UCSD-AML1 (cell line): ENCODE measurements at regions not wholly inside any gene's neighbourhood (a gene's known extent, or its start where the extent isn't known, plus 50 kb on each side); places are given as distances from the start of the nearest gene placed in this dataset.
"Not testable (repeated sequence)": the region's sequence is repeated elsewhere in the genome, so short reads cannot be mapped to it uniquely, and the experiment has no call there.

Experiments
- DNase-seq: peaks from one replicate; lab custom pipeline; 2025; ENCODE audit not compliant: unreplicated experiment; lab: John Stamatoyannopoulos, UW

DNA sequence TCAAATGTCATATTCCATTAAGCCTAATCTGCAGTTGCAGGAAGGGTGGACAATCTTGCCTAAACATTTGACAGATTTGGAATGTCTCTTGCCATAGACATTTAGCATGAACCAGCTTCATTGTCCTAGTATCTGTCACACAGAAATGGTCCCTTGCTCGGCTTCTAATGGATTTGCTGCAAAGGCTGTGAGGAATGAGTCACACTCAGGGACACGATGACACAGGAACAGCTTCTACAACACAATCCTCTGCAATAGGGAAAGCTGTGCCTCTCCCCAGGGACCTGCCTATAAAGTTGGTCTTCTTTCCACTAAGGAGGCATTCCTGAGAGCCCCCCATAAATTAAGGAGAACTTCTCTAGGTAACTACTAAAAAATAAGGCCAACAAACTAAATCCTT lies 155.1 kb upstream of the L3MBTL4 start:
- DNase-seq: no peak

- no peak for DNase-seq
These were observed 156.0 kb upstream of the L3MBTL4 start for GRCh38 chr18:6570581-6571238.

GRCh38 chr18:6571239-6571602 lies 156.5 kb upstream of the L3MBTL4 start:
- DNase-seq: no peak

- not testable (repeated sequence) for DNase-seq
These were observed 157.3 kb upstream of the ARHGAP28 start for GRCh38 chr18:6572192-6572591.

DNA sequence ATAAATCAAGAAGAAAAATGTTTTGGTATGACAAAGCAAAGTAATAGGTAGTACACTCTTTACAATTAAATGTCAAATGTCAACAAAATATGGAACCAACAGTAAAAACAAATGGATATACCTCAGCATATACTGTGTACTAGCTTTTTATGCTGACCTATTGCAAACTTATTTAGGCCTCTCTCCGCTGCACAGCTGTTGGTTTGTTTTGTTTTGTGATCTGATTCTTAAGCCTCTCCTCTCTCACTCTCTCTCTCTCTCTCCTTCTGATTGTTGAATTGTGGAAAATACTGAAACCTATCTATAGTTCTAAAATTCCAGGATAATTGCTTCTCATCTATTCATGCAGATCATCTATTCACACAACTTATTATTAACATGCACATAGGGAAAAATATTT lies 154.9 kb upstream of the ARHGAP28 start:
- no peak for DNase-seq

DNA sequence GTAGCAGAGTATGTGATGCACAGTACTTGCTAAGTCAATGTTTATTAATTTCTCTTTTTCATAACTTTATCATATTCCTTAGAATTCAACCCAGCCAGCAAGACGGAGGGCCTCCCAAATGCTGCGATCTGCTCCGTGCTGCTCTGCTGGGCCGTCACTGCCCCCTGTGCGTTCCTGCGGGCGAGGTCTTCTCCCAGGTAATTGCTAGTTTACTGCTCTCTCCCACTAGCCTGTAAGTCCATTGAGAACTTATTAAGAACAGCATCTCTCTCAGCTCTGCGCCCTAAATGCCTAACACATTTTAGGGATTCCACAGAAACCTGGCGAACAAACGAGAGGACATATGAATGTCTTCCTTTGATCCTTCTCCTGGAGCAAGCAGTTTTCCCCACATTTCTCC lies 153.6 kb upstream of the ARHGAP28 start:
- DNase-seq: no peak

GRCh38 chr18:6576718-6577375 lies 152.7 kb upstream of the ARHGAP28 start:
- no peak for DNase-seq

DNA sequence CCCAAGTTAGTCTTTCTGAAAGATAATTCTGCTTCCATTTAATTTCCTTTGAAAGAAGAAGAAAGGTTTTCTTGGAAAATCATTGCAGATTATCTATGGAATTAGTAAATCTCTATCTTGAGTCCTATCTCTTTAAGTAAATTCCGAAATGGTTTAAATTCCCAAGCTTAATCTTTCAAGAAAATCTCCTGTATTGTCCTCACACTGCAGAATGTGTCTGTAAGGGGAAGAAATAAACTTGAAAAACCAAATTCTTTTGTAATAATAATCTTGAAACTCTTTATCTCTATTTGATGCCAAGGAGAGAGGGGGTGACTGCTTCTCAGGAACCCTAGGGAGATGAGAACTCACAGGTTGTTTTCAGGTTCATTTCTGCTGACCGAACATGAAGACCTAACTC lies 150.8 kb upstream of the ARHGAP28 start:
- DNase-seq: no peak

- no peak for DNase-seq
These were observed 150.0 kb upstream of the ARHGAP28 start for GRCh38 chr18:6579486-6579885.

DNA sequence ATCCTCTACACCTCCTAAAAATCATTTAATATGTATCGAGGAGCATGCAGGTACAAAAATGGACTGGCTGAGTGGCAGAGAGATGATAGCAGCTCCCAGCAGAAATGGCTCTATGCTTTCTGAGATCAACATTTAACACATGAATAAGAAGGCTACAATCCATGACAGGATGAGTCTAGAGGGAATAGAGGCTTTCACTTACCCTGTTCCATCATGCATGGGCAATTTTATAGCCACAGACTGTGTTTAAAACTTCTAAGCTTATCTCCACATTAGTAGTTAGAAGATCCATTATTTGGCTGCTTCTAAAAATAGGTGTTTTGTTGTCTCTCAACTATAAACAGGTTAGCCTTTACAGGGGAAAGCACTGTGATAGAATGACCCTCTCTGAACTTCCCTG lies 149.1 kb upstream of the ARHGAP28 start:
- DNase-seq: no peak

- DNase-seq: no peak
These were observed 139.6 kb upstream of the ARHGAP28 start for GRCh38 chr18:6589923-6590322.

GRCh38 chr18:6590326-6590725 lies 139.2 kb upstream of the ARHGAP28 start:
- DNase-seq: no peak

DNA sequence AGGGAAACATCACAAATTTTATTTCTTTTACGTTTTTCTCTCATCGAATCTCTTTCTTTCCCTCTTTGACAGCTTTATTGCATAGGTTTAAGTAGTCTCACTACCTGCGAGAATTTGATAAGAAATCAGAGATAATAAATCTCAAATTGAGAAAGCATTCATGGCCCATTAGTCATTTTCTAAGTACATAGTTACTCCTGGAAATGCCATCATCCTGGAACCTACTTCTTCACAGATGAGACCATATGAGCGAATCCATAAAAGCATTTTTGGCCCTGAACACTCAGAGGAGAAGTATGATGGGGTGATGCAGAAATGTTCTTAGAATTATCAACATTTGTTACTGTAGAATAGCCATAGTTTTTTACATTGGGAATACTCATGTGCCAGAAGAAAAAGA lies 138.0 kb upstream of the ARHGAP28 start:
- DNase-seq: no peak

DNA sequence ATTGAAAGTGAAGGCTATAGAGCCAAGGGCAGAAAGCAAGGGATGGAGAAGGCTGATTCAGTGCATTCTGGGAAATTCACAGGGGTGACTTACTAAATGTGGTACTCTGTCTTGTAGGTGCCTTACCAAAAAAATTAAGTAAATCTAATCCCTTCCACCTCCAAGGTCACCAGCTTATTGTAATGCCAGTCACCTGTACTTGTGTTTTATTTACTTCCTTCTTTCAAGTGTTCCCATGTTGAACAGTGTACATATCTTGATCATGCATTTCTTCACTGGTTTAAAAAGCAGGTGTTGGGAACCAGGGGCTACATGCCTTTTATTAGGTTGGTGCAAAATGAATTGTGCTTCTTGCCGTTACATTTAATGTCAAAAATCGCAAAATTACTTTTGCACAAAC lies 137.0 kb upstream of the ARHGAP28 start:
- no peak for DNase-seq

- no peak for DNase-seq
These were observed 136.2 kb upstream of the ARHGAP28 start for GRCh38 chr18:6593142-6593885.

- no peak for DNase-seq
These were observed 133.8 kb upstream of the ARHGAP28 start for GRCh38 chr18:6595666-6596065.

- no peak for DNase-seq
These were observed 130.9 kb upstream of the ARHGAP28 start for GRCh38 chr18:6598657-6599056.

DNA sequence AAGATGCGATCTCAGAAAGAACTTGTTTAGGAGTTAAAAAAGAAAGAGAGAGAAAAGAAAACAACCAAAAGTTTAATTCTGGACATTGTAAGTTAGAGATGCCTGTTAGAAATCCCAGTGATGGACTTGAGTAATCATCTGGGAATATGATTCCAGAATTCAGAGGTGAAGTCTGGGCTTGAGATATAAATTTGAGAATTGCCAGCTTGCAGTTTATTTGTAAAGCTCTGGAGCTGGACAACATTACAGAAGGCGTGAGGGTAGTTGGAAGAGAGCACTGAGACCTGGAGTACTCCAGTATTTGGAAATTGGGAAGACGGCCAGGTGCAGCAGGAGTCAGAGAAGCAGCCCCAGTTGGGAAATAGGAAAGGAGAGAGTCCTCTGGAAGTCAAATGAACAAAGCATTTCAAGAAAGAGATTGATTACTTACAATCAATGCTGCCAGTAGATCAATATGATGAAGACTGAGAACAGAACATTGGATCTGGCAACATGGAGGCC lies 128.8 kb upstream of the ARHGAP28 start:
- DNase-seq: no peak

GRCh38 chr18:6601241-6601640 lies 128.3 kb upstream of the ARHGAP28 start:
- DNase-seq: no peak

- no peak for DNase-seq
These were observed 127.2 kb upstream of the ARHGAP28 start for GRCh38 chr18:6602365-6602764.

DNA sequence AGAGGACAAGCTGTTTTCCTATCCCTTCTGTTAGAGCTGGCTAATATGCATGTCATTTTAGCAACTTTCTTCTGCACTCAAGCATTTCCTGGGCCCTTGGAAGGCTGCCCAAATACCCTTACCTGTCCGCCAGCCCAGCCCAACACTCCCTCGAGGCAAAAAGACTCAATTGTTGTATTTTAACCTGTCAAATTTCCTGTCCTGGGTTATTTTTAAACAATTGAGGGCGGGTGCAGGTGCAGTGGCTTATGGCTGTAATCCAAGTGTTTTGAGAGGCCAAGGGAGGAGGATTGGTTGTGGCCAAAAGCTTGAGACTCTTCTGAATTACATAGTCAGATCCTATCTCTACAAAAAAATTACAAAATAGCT lies 125.0 kb upstream of the ARHGAP28 start:
- DNase-seq: no peak
